ENCODE measurements at regions not wholly inside any gene's neighbourhood (a gene's known extent, or its start where the extent isn't known, plus 50 kb on each side); places are given as distances from the start of the nearest gene placed in this dataset.

GRCh38 chr12:30025317-30025716 lies 241.6 kb upstream of the TMTC1 start:
- DNase-seq = no peak
- peak overlapping the region; percentile 78; the same call in 1 of the 3 replicates for H2BK15ac ChIP-seq (ENCODE audit: low read depth, low read length)
- peak overlapping the region; percentile 84 for H3K4ac ChIP-seq (ENCODE audit: low read depth, low read length)
- H2AK9ac ChIP-seq (replicated peaks; ENCODE audit: low read depth, low read length, poor library complexity) = no peak overlapping the region
- peak overlapping the region; percentile 75 for H2BK120ac ChIP-seq (ENCODE audit: low read depth, low read length)
- ChIA-PET POLR2A (ENCODE audit: unreplicated experiment) (no interaction called here), CTCF (no interaction called here)
- 0 out of 2 replicates have a peak overlapping the region, but pooled peaks have one; percentile 24 for H3K23ac ChIP-seq (ENCODE audit: low read depth, low read length)
- ATAC-seq (ENCODE audit: low read depth) = no peak
- in situ Hi-C loops (cut with MboI; ENCODE audit: low sequenced_read_pairs) = no loop called here
- peak overlapping the region in 1 of 2 experiments; percentile 16; a peak in 1 of 4 replicates for H4K8ac ChIP-seq (ENCODE audit: low read depth in 2 of 2, low read length in 2 of 2)
- H3K9ac ChIP-seq (ENCODE audit: low read depth, low read length) = no peak overlapping the region
- H4K5ac ChIP-seq (ENCODE audit: low read depth, low read length) = no peak overlapping the region
- H2AFZ ChIP-seq (replicated peaks; ENCODE audit: low read length, poor library complexity) = no peak overlapping the region
- no peaks in the 10 kb centered on the region for H3K79me1 ChIP-seq (ENCODE audit: low read depth in 1 of 2, low read length in 2 of 2)
- H3K9me1 ChIP-seq (ENCODE audit: insufficient read depth, low read length) = no peaks in the 10 kb centered on the region
- no peak overlapping the region for H3K4me3 ChIP-seq (ENCODE audit: insufficient read depth, low read depth, low read length)
- no peak for TF ChIP-seq MAFK (IDR thresholded peaks at IDR 0.05; ENCODE audit: low read depth, low read length)
- TF ChIP-seq USF2 (IDR thresholded peaks at IDR 0.05; ENCODE audit: low read depth, low read length) = no peak
- no peak for TF ChIP-seq MXI1 (IDR thresholded peaks at IDR 0.05; ENCODE audit: borderline replicate concordance, low read depth, low read length)
- no peak for TF ChIP-seq NFE2L2 (IDR thresholded peaks at IDR 0.05; ENCODE audit: low read depth, low read length)
- no peak for TF ChIP-seq CTCF (conservative IDR thresholded peaks at IDR 0.05; ENCODE audit: low read depth, low read length)
- no peak for TF ChIP-seq FOS (IDR thresholded peaks at IDR 0.05; ENCODE audit: low read depth, low read length)
- no peaks in the 10 kb centered on the region for H3K27me3 ChIP-seq (ENCODE audit: control insufficient read depth, insufficient read depth, low read length)
- H3K9me3 ChIP-seq (ENCODE audit: control insufficient read depth, insufficient read depth, low read length) = no peaks in the 10 kb centered on the region
- no peak overlapping the region for H2BK5ac ChIP-seq (ENCODE audit: low read depth, low read length, poor library complexity, severe bottlenecking)
- BruUV-seq (replicated peaks) = no TSS peak
- H2AK5ac ChIP-seq (ENCODE audit: low read depth, low read length) = peak overlapping the region; percentile 10; the same call in 1 of the 2 replicates
- no peaks in the 10 kb centered on the region for H3K36me3 ChIP-seq (ENCODE audit: control insufficient read depth, insufficient read depth, low read length)
- peak overlapping the region; percentile 68; the same call in 1 of the 2 replicates for H3K14ac ChIP-seq (replicated peaks; ENCODE audit: low read depth, low read length)
- H3K4me2 ChIP-seq (ENCODE audit: low read depth, low read length) = no peak overlapping the region
- H2BK20ac ChIP-seq (ENCODE audit: low read depth, low read length) = peak overlapping the region; percentile 92; the same call in 1 of the 2 replicates
- peak overlapping the region; percentile 16; the same call in 1 of the 2 replicates for H4K91ac ChIP-seq (ENCODE audit: insufficient read depth, low read depth, low read length)
- no peaks in the 10 kb centered on the region for H4K20me1 ChIP-seq (ENCODE audit: insufficient read depth, low read length)
- intact Hi-C loops (cut with micrococcal nuclease) = loop anchor here (10.0 kb wide), 1 partner anchor 779 kb away; no protein-coding TSS in a partner anchor
- H3K18ac ChIP-seq (ENCODE audit: low read depth, low read length) = peak overlapping the region; percentile 46; the same call in 1 of the 2 replicates
- no peak overlapping the region for H3K27ac ChIP-seq (ENCODE audit: insufficient read depth, low read length)
- H3K56ac ChIP-seq (ENCODE audit: extremely low read depth, insufficient read depth, low read length) = no peak overlapping the region
- dilution Hi-C loops (cut with HindIII; ENCODE audit: low sequenced_read_pairs, unreplicated experiment) = no loop called here
- peaks cover 4% of the 10 kb centered on the region for H3K4me1 ChIP-seq (ENCODE audit: control insufficient read depth, insufficient read depth, low read length)
